Neural cell (in vitro differentiated cells): ENCODE measurements at regions not wholly inside any gene's neighbourhood (a gene's known extent, or its start where the extent isn't known, plus 50 kb on each side); places are given as distances from the start of the nearest gene placed in this dataset.

Experiments used
- H2AFZ ChIP-seq: fragments of 200-600, 300-800 bp; sonication (generic), shearing (Covaris generic); 2 replicates; pipeline ENCODE4 v1.6.0; 2014; ENCODE audit warnings: low read depth, mild to moderate bottlenecking, antibody characterized with exemption, low read length, moderate library complexity
- H3F3A ChIP-seq: fragments of 200-600 bp; shearing (Covaris generic); 2 replicates; pipeline ENCODE4 v1.6.1; 2016; ENCODE audit warnings: mild to moderate bottlenecking, moderate library complexity, mixed read lengths, antibody characterized with exemption, low read length; ENCODE audit not compliant: insufficient read depth, poor library complexity, severe bottlenecking
- H3K27ac ChIP-seq: fragments of 200-600, 300-800 bp; sonication (generic), shearing (Covaris generic); 2 replicates; pipeline ENCODE4 v1.5.1; 2014; ENCODE audit warnings: mild to moderate bottlenecking, low read length, moderate library complexity
- H3K27me3 ChIP-seq: fragments of 300-800, 200-600 bp; sonication (generic), shearing (Covaris generic); 2 replicates; pipeline ENCODE4 v1.6.0; 2014; ENCODE audit warnings: mild to moderate bottlenecking, low read depth, low read length, moderate library complexity; ENCODE audit not compliant: insufficient read depth
- H3K36me3 ChIP-seq: fragments of 300-800, 200-600 bp; sonication (generic), shearing (Covaris generic); 2 replicates; pipeline ENCODE4 v1.5.1; 2014; ENCODE audit warnings: mild to moderate bottlenecking, antibody characterized with exemption, low read length, moderate library complexity; ENCODE audit not compliant: insufficient read depth
- H3K4me2 ChIP-seq: fragments of 300-800, 200-600 bp; sonication (generic), shearing (Covaris generic); 2 replicates; pipeline ENCODE4 v1.6.0; 2014; ENCODE audit warnings: mild to moderate bottlenecking, low read length
- H3K4me3 ChIP-seq: fragments of 300-800, 200-600 bp; sonication (generic), shearing (Covaris generic); 2 replicates; pipeline ENCODE4 v1.5.1; 2014; ENCODE audit warnings: mild to moderate bottlenecking, low read length, moderate library complexity
- H3K79me2 ChIP-seq: fragments of 200-600 bp; shearing (Covaris generic); replicated peaks from 2 replicates; pipeline ENCODE4 v1.6.0; 2014; ENCODE audit warnings: mild to moderate bottlenecking, low read length, moderate library complexity; ENCODE audit not compliant: insufficient read depth
- H3K9ac ChIP-seq: fragments of 300-800, 200-600 bp; sonication (generic), shearing (Covaris generic); 2 replicates; pipeline ENCODE4 v1.6.1; 2016; ENCODE audit warnings: mild to moderate bottlenecking, low read length, mixed read lengths
- H3K9me2 ChIP-seq: fragments of 200-600 bp; shearing (Covaris generic); 2 replicates; pipeline ENCODE4 v1.6.1; 2016; ENCODE audit warnings: mild to moderate bottlenecking, low read length, mixed read lengths; ENCODE audit not compliant: insufficient read depth
- H3K9me3 ChIP-seq: fragments of 200-600, 300-800 bp; sonication (generic), shearing (Covaris generic); 2 replicates; pipeline ENCODE4 v1.6.1; 2016; ENCODE audit warnings: mild to moderate bottlenecking, mixed run types, low read length, moderate library complexity, mixed read lengths
- H4K20me1 ChIP-seq: fragments of 200-600 bp; shearing (Covaris generic); 2 replicates; pipeline ENCODE4 v1.6.1; 2016; ENCODE audit warnings: mild to moderate bottlenecking, mixed run types; ENCODE audit not compliant: insufficient read depth
- EP300 ChIP-seq: fragments of 450-650 bp; conservative IDR thresholded peaks from 2 replicates; pipeline ENCODE4 v1.6.1; 2014; ENCODE audit warnings: antibody characterized with exemption, mild to moderate bottlenecking, moderate library complexity; ENCODE audit not compliant: poor library complexity, severe bottlenecking
- EZH2 ChIP-seq: fragments of 200-600, 300-800 bp; shearing (Covaris generic), sonication (generic); IDR thresholded peaks from 2 replicates; pipeline ENCODE4 v1.6.1; 2014; ENCODE audit warnings: antibody characterized with exemption, low read length, borderline replicate concordance, mild to moderate bottlenecking; ENCODE audit not compliant: insufficient read depth, poor library complexity, severe bottlenecking
- MXI1 ChIP-seq: fragments of 450-650 bp; conservative IDR thresholded peaks from 2 replicates; pipeline ENCODE4 v1.6.1; 2014; ENCODE audit warnings: antibody characterized with exemption, mild to moderate bottlenecking; ENCODE audit not compliant: poor library complexity, severe bottlenecking
- POLR2AphosphoS5 ChIP-seq: IDR thresholded peaks from 2 replicates; pipeline ENCODE4 v1.6.1; 2012
- RAD21 ChIP-seq: fragments of 450-650 bp; conservative IDR thresholded peaks from 2 replicates; pipeline ENCODE4 v1.6.1; 2014; ENCODE audit warnings: antibody characterized with exemption, mild to moderate bottlenecking, moderate library complexity
- SMC3 ChIP-seq: fragments of 450-650 bp; conservative IDR thresholded peaks from 2 replicates; pipeline ENCODE4 v1.6.1; 2014; ENCODE audit warnings: antibody characterized with exemption, mild to moderate bottlenecking, moderate library complexity; ENCODE audit not compliant: poor library complexity
- TAF1 ChIP-seq: IDR thresholded peaks from 2 replicates; pipeline ENCODE4 v1.6.1; 2012; ENCODE audit warnings: low read depth
- TF ChIP-seq, protein P1 (sequence below): fragments of 450-650 bp; IDR thresholded peaks from 2 replicates; pipeline ENCODE4 v1.5.1; 2014; ENCODE audit warnings: antibody characterized with exemption, mild to moderate bottlenecking, moderate library complexity; ENCODE audit not compliant: poor library complexity, severe bottlenecking
- TF ChIP-seq, protein P2 (sequence below): IDR thresholded peaks from 2 replicates; pipeline ENCODE4 v1.6.1; 2012; ENCODE audit warnings: borderline replicate concordance

DNA sequence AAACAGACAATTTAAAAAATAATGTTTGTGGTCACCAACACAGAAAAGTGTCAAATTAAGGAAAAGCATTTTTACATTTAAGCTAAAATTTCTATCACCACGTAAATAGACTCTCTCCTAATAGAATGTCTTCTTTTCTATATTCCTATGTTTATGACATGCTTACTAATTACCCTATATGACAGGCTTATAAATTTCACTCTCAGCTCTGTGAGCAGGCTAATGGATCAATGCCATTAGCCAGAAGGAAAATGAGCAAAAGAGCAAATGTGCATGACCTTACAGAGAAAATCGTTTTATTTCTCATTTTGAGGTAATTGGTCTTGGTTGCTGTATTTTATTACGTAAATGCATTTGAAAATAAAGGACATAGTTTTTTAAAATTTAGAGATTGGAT lies 209.7 kb downstream of the TMX3 start:
- Histone ChIP-seq H3K4me2 (no peak overlapping the region), H3K9me3 (no peaks in the 10 kb centered on the region), H3K9me2 (no peaks in the 10 kb centered on the region), H3K79me2 (no peaks in the 10 kb centered on the region), H3K36me3 (no peaks in the 10 kb centered on the region), H3F3A (peaks cover 4% of the 10 kb centered on the region), H4K20me1 (no peaks in the 10 kb centered on the region), H2AFZ (no peak overlapping the region), H3K27me3 (no peaks in the 10 kb centered on the region), H3K9ac (no peak overlapping the region), H3K4me3 (no peak overlapping the region), H3K27ac (peak overlapping the region; percentile 68)
- TF ChIP-seq TAF1 (no peak), POLR2AphosphoS5 (no peak), RAD21 (no peak), SMC3 (no peak), EP300 (no peak), EZH2 (no peak), MXI1 (no peak)
- TF ChIP-seq, protein P1, sequence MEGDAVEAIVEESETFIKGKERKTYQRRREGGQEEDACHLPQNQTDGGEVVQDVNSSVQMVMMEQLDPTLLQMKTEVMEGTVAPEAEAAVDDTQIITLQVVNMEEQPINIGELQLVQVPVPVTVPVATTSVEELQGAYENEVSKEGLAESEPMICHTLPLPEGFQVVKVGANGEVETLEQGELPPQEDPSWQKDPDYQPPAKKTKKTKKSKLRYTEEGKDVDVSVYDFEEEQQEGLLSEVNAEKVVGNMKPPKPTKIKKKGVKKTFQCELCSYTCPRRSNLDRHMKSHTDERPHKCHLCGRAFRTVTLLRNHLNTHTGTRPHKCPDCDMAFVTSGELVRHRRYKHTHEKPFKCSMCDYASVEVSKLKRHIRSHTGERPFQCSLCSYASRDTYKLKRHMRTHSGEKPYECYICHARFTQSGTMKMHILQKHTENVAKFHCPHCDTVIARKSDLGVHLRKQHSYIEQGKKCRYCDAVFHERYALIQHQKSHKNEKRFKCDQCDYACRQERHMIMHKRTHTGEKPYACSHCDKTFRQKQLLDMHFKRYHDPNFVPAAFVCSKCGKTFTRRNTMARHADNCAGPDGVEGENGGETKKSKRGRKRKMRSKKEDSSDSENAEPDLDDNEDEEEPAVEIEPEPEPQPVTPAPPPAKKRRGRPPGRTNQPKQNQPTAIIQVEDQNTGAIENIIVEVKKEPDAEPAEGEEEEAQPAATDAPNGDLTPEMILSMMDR = no peak
- TF ChIP-seq, protein P2, sequence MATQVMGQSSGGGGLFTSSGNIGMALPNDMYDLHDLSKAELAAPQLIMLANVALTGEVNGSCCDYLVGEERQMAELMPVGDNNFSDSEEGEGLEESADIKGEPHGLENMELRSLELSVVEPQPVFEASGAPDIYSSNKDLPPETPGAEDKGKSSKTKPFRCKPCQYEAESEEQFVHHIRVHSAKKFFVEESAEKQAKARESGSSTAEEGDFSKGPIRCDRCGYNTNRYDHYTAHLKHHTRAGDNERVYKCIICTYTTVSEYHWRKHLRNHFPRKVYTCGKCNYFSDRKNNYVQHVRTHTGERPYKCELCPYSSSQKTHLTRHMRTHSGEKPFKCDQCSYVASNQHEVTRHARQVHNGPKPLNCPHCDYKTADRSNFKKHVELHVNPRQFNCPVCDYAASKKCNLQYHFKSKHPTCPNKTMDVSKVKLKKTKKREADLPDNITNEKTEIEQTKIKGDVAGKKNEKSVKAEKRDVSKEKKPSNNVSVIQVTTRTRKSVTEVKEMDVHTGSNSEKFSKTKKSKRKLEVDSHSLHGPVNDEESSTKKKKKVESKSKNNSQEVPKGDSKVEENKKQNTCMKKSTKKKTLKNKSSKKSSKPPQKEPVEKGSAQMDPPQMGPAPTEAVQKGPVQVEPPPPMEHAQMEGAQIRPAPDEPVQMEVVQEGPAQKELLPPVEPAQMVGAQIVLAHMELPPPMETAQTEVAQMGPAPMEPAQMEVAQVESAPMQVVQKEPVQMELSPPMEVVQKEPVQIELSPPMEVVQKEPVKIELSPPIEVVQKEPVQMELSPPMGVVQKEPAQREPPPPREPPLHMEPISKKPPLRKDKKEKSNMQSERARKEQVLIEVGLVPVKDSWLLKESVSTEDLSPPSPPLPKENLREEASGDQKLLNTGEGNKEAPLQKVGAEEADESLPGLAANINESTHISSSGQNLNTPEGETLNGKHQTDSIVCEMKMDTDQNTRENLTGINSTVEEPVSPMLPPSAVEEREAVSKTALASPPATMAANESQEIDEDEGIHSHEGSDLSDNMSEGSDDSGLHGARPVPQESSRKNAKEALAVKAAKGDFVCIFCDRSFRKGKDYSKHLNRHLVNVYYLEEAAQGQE = no peak

DNA sequence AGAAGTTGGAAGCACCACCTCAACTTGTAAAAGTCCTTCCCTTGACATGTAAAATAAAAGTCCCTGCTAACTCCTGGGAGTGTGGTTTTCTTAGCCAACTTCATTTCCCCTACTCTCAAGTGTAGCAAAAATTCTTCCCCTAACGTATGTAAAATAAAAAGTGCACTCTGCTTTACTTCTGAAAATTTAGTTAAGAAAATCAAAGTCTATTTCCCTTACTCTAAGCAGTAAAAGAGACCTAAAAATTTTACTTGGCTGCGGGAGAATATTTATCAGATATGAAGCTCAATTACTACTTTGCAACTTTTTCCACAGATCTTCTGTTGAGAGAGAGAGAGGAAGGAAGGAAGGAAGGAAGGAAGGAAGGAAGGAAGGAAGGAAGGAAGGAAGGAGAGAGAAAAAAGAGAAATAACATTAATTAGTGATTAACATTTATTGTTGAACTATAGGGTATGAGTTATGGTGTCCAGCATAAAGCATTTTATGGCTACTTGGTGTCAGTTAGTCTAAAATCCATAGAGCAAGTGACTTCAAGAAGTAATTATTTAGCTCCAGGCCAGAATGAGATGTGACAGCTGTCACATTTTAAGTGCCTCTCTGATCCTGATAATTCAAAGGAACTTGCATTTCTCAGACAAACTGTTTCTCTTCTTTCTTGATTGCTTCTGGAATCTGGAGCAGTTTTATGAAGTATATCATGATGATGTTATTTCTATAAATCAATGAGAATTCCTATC lies 210.3 kb downstream of the TMX3 start:
- Histone ChIP-seq H3K36me3 (no peaks in the 10 kb centered on the region), H3K79me2 (no peaks in the 10 kb centered on the region), H3F3A (peaks cover 4% of the 10 kb centered on the region), H3K27me3 (no peaks in the 10 kb centered on the region), H3K4me3 (no peak overlapping the region), H3K4me2 (no peak overlapping the region), H2AFZ (no peak overlapping the region), H3K9me3 (no peaks in the 10 kb centered on the region), H3K27ac (peak overlapping the region; percentile 68), H3K9me2 (no peaks in the 10 kb centered on the region), H3K9ac (no peak overlapping the region), H4K20me1 (no peaks in the 10 kb centered on the region)
- TF ChIP-seq MXI1 (no peak), TAF1 (no peak), EZH2 (no peak), EP300 (peak; percentile 75), SMC3 (no peak), POLR2AphosphoS5 (peak; percentile 20), RAD21 (no peak)
- TF ChIP-seq, protein P1 = no peak
- TF ChIP-seq, protein P2 = no peak
